ENCODE measurements at regions not wholly inside any gene's neighbourhood (a gene's known extent, or its start where the extent isn't known, plus 50 kb on each side); places are given as distances from the start of the nearest gene placed in this dataset.

DNA sequence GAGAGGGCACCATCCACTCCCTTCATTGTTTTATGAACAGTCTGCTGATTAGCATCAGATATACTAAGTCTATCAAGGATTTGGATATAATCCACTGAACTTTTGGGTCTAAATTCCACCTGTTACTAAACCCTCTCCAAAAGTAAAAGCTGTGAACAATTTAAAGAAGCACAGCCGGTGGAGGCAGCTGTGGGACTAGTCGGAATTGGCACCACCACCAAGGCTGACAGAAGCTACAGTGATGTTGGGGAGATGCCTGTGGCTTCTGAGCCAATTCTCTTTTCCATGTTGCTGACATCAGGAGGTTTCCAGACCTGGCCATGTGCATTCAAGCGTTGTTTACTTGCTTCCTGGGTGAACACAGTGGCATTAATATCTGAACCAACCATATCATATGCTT, 679.0 kb upstream of the CA10 start:
- no peaks in the 10 kb centered on the region for H3K4me1 ChIP-seq
- H3K9me3 ChIP-seq: no peaks in the 10 kb centered on the region
- no peak overlapping the region for H3K27ac ChIP-seq
- 88 to 94% methylated on average over 3 of the region's 3 CpGs for WGBS, 2 donors
- H3K4me3 ChIP-seq: no peak overlapping the region
- TF ChIP-seq POLR2A (IDR thresholded peaks at IDR 0.05): no peak
- no peak for TF ChIP-seq EP300 (IDR thresholded peaks at IDR 0.05)
- TF ChIP-seq CTCF (IDR thresholded peaks at IDR 0.05): no peak
- no peaks in the 10 kb centered on the region for H3K27me3 ChIP-seq
- no peak for DNase-seq (ENCODE audit: low spot score in 2 of 2)
- H3K36me3 ChIP-seq: no peaks in the 10 kb centered on the region

- no peak overlapping the region for H3K4me3 ChIP-seq
- no peaks in the 10 kb centered on the region for H3K36me3 ChIP-seq
- DNase-seq (ENCODE audit: low spot score in 2 of 2): no peak
- H3K9me3 ChIP-seq: no peaks in the 10 kb centered on the region
- H3K27me3 ChIP-seq: no peaks in the 10 kb centered on the region
- TF ChIP-seq EP300 (IDR thresholded peaks at IDR 0.05) (no peak), CTCF (IDR thresholded peaks at IDR 0.05) (no peak), POLR2A (IDR thresholded peaks at IDR 0.05) (no peak)
- WGBS, 2 donors: 93 to 94% methylated on average over 1 of the region's 1 CpG
- no peaks in the 10 kb centered on the region for H3K4me1 ChIP-seq
- H3K27ac ChIP-seq: no peak overlapping the region
These were observed 673.0 kb upstream of the CA10 start for GRCh38 chr17:52831536-52831935.

- DNase-seq (ENCODE audit: low spot score in 2 of 2): no peak
- WGBS, 2 donors: 84 to 88% methylated on average over 11 of the region's 11 CpGs
- no peaks in the 10 kb centered on the region for H3K9me3 ChIP-seq
- no peaks in the 10 kb centered on the region for H3K27me3 ChIP-seq
- no peak overlapping the region for H3K27ac ChIP-seq
- no peaks in the 10 kb centered on the region for H3K4me1 ChIP-seq
- H3K4me3 ChIP-seq: no peak overlapping the region
- TF ChIP-seq EP300 (IDR thresholded peaks at IDR 0.05) (no peak), CTCF (IDR thresholded peaks at IDR 0.05) (no peak), POLR2A (IDR thresholded peaks at IDR 0.05) (no peak)
- no peaks in the 10 kb centered on the region for H3K36me3 ChIP-seq
These were observed 670.1 kb upstream of the CA10 start for GRCh38 chr17:52828621-52829020.

- no peak for DNase-seq (ENCODE audit: low spot score in 2 of 2)
- no peaks in the 10 kb centered on the region for H3K36me3 ChIP-seq
- WGBS, 2 donors: 78 to 81% methylated on average over 8 of the region's 8 CpGs
These were observed 669.0 kb upstream of the CA10 start for GRCh38 chr17:52827526-52827925.

GRCh38 chr17:52824542-52824941, 666.0 kb upstream of the CA10 start:
- Histone ChIP-seq H3K4me1 (no peaks in the 10 kb centered on the region), H3K4me3 (no peak overlapping the region), H3K36me3 (no peaks in the 10 kb centered on the region), H3K27ac (no peak overlapping the region), H3K9me3 (no peaks in the 10 kb centered on the region), H3K27me3 (no peaks in the 10 kb centered on the region)
- DNase-seq (ENCODE audit: low spot score in 2 of 2): no peak
- TF ChIP-seq POLR2A (IDR thresholded peaks at IDR 0.05) (no peak), EP300 (IDR thresholded peaks at IDR 0.05) (no peak), CTCF (IDR thresholded peaks at IDR 0.05) (no peak)
- 37 to 39% methylated on average over 3 of the region's 3 CpGs for WGBS, 2 donors

More at GRCh38 chr17:52827526-52827925, 669.0 kb upstream of the CA10 start:
- no peak overlapping the region for H3K4me3 ChIP-seq
- no peaks in the 10 kb centered on the region for H3K27me3 ChIP-seq
- no peaks in the 10 kb centered on the region for H3K9me3 ChIP-seq
- no peak overlapping the region for H3K27ac ChIP-seq
- no peaks in the 10 kb centered on the region for H3K4me1 ChIP-seq
- no peak for TF ChIP-seq EP300 (IDR thresholded peaks at IDR 0.05)
- TF ChIP-seq CTCF (IDR thresholded peaks at IDR 0.05): no peak
- TF ChIP-seq POLR2A (IDR thresholded peaks at IDR 0.05): no peak

All from tibial nerve (tissue), 4 donors.